ENCODE measurements at regions not wholly inside any gene's neighbourhood (a gene's known extent, or its start where the extent isn't known, plus 50 kb on each side); places are given as distances from the start of the nearest gene placed in this dataset.
"Not testable (repeated sequence)": the region's sequence is repeated elsewhere in the genome, so short reads cannot be mapped to it uniquely, and the experiment has no call there.

GRCh38 chr20:29419378-29419777 lies 1838.1 kb upstream of the DEFB115 start:
- H3K4me3 ChIP-seq, result no peak overlapping the region
- intact Hi-C loops (cut with DNase I, micrococcal nuclease), result no loop called here
- H3K9me3 ChIP-seq, result peaks cover 6% of the 10 kb centered on the region
- no peak for TF ChIP-seq CTCF (IDR thresholded peaks at IDR 0.05)
- DNase-seq, result no peak
- H3K36me3 ChIP-seq (ENCODE audit: low read depth), result no peaks in the 10 kb centered on the region
- no peak for ATAC-seq
- H3K4me1 ChIP-seq (ENCODE audit: low read depth), result no peaks in the 10 kb centered on the region

GRCh38 chr20:29427201-29428060 lies 1830.0 kb upstream of the DEFB115 start:
- no peak for TF ChIP-seq CTCF (IDR thresholded peaks at IDR 0.05)
- DNase-seq, result peak in 2 of 3 donors; percentile 41 to 47
- no peak for ATAC-seq
- intact Hi-C loops (cut with DNase I, micrococcal nuclease), result no loop called here
- Histone ChIP-seq H3K4me3 (no peak overlapping the region), H3K9me3 (peaks cover 3% of the 10 kb centered on the region), H3K4me1 (ENCODE audit: low read depth) (no peaks in the 10 kb centered on the region), H3K36me3 (ENCODE audit: low read depth) (no peaks in the 10 kb centered on the region)

GRCh38 chr20:29430531-29430930 lies 1826.9 kb upstream of the DEFB115 start:
- H3K4me3 ChIP-seq, result no peak overlapping the region
- TF ChIP-seq CTCF (IDR thresholded peaks at IDR 0.05), result no peak
- H3K9me3 ChIP-seq, result peaks cover 3% of the 10 kb centered on the region

GRCh38 chr20:29440721-29441120 lies 1816.7 kb upstream of the DEFB115 start:
- DNase-seq; H3K9me3 ChIP-seq; intact Hi-C loops (cut with DNase I, micrococcal nuclease); H3K36me3 ChIP-seq (ENCODE audit: low read depth); H3K4me3 ChIP-seq; ATAC-seq; H3K4me1 ChIP-seq (ENCODE audit: low read depth): not testable (repeated sequence)

More at GRCh38 chr20:29430531-29430930, 1826.9 kb upstream of the DEFB115 start:
- intact Hi-C loops (cut with DNase I, micrococcal nuclease), result no loop called here
- DNase-seq, result no peak
- Histone ChIP-seq H3K36me3 (ENCODE audit: low read depth) (no peaks in the 10 kb centered on the region), H3K4me1 (ENCODE audit: low read depth) (no peaks in the 10 kb centered on the region)
- no peak for ATAC-seq

GRCh38 chr20:29443206-29443781 lies 1814.2 kb upstream of the DEFB115 start:
- TF ChIP-seq CTCF (IDR thresholded peaks at IDR 0.05), result peak; percentile 20
- DNase-seq (peak in 1 of 3 donors; percentile 22), ATAC-seq (peak; percentile 43)
- intact Hi-C loops (cut with DNase I, micrococcal nuclease); H3K4me1 ChIP-seq (ENCODE audit: low read depth); H3K4me3 ChIP-seq; H3K36me3 ChIP-seq (ENCODE audit: low read depth); H3K9me3 ChIP-seq: not testable (repeated sequence)

- Histone ChIP-seq H3K36me3 (ENCODE audit: low read depth) (no peaks in the 10 kb centered on the region), H3K9me3 (peaks cover 6% of the 10 kb centered on the region), H3K4me3 (no peak overlapping the region), H3K4me1 (ENCODE audit: low read depth) (no peaks in the 10 kb centered on the region)
- DNase-seq (no peak), ATAC-seq (no peak)
- no peak for TF ChIP-seq CTCF (IDR thresholded peaks at IDR 0.05)
- intact Hi-C loops (cut with DNase I, micrococcal nuclease), result no loop called here
Observed at GRCh38 chr20:29443819-29444218, 1813.6 kb upstream of the DEFB115 start.

GRCh38 chr20:29445050-29445907 lies 1812.2 kb upstream of the DEFB115 start:
- DNase-seq (peak; percentile 33 to 69 (median 57)), ATAC-seq (peak; percentile 98)
- H3K4me3 ChIP-seq; intact Hi-C loops (cut with DNase I, micrococcal nuclease); H3K4me1 ChIP-seq (ENCODE audit: low read depth); H3K36me3 ChIP-seq (ENCODE audit: low read depth): not testable (repeated sequence)
- H3K9me3 ChIP-seq, result peaks cover 12% of the 10 kb centered on the region
